GM13976 (cell line): ENCODE measurements at regions not wholly inside any gene's neighbourhood (a gene's known extent, or its start where the extent isn't known, plus 50 kb on each side); places are given as distances from the start of the nearest gene placed in this dataset.

Experiments
- DNase-seq: peaks from one replicate; pipeline ENCODE4 v3.0.0; 2012; ENCODE audit warnings: low spot score
- CTCF ChIP-seq: IDR thresholded peaks from 2 replicates; pipeline ENCODE4 v1.5.1; 2012; ENCODE audit warnings: borderline replicate concordance, mild to moderate bottlenecking; ENCODE audit not compliant: insufficient read depth; ENCODE audit errors: extremely low read depth, missing control alignments, control extremely low read depth
- in situ Hi-C: fragments of 300-500 bp; cut with MboI; formaldehyde crosslinking; loops from one replicate; pipeline ENCODE4 v1.12.0; 2022; ENCODE audit warnings: low sequenced_read_pairs, mixed read lengths, inconsistent platforms; ENCODE audit not compliant: unreplicated experiment

- in situ Hi-C loops, result no loop called here
- no peak for DNase-seq
- TF ChIP-seq CTCF, result no peak
These were observed 77.8 kb upstream of the CCDC112 start for GRCh38 chr5:115374057-115374775.

- in situ Hi-C loops, result no loop called here
- no peak for DNase-seq
- no peak for TF ChIP-seq CTCF
These were observed 75.7 kb upstream of the CCDC112 start for GRCh38 chr5:115372146-115372545.

GRCh38 chr5:115369430-115370144 lies 73.1 kb upstream of the CCDC112 start:
- DNase-seq, result no peak
- TF ChIP-seq CTCF, result no peak
- in situ Hi-C loops, result no loop called here

GRCh38 chr5:115366223-115366622 lies 69.8 kb upstream of the CCDC112 start:
- DNase-seq, result no peak

GRCh38 chr5:115363879-115364278 lies 67.4 kb upstream of the CCDC112 start:
- TF ChIP-seq CTCF, result no peak
- in situ Hi-C loops, result no loop called here
- DNase-seq, result no peak

More at GRCh38 chr5:115366223-115366622, 69.8 kb upstream of the CCDC112 start:
- in situ Hi-C loops, result no loop called here
- TF ChIP-seq CTCF, result no peak

GRCh38 chr5:115360046-115360685 lies 63.7 kb upstream of the CCDC112 start:
- TF ChIP-seq CTCF, result no peak
- no peak for DNase-seq
- in situ Hi-C loops, result no loop called here
